ENCODE measurements at regions not wholly inside any gene's neighbourhood (a gene's known extent, or its start where the extent isn't known, plus 50 kb on each side); places are given as distances from the start of the nearest gene placed in this dataset.
A peak's percentile ranks its signal among the peaks of the same experiment; 100 is the strongest.
"Not testable (repeated sequence)": the region's sequence is repeated elsewhere in the genome, so short reads cannot be mapped to it uniquely, and the experiment has no call there.

DNA sequence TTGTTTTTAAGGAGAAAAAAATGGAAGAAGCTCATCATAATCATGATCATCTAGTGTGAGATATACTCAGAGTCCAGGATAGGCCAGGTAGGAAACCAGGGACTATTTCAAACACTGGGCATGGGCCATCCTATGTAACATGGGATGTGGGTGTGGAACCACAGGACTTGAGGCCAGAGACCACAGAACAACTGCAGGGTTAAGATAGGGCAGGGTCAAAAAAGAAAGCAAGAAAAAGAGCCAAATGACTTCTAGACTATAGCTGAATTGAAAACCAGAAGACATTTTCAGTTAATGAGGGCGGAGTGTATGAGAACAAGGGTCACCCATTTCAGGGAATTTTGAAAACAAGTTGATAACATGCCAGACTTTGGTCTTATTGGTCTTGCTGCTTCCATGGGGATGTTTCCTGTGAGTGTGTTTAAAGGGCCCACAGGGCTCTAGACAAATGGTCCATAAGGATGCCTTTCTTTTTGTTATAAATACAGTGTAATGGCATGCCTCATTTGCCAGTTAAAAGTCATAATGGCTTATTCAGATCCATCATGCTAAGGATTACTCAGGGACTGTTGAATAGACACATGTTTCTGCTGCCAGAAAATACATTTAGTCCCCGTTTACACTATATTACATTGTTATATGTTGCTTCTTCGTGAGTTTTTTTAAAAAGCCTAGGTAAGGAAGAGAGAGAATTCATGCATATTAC, 182.0 kb upstream of the C21orf91 start:
- no peak for DNase-seq
- ATAC-seq = peak in 2 of 8 donors; percentile 16 to 43
- Histone ChIP-seq H3K9me3 (peaks cover 0 to 9% (median 0%) of the 10 kb centered on the region in 11 donors), H3K27me3 (no peaks in the 10 kb centered on the region), H3K4me3 (no peak overlapping the region), H3K27ac (no peak overlapping the region), H3K4me1 (peaks cover 0 to 9% (median 0%) of the 10 kb centered on the region in 9 donors), H3K36me3 (no peaks in the 10 kb centered on the region)
- TF ChIP-seq, protein P1, sequence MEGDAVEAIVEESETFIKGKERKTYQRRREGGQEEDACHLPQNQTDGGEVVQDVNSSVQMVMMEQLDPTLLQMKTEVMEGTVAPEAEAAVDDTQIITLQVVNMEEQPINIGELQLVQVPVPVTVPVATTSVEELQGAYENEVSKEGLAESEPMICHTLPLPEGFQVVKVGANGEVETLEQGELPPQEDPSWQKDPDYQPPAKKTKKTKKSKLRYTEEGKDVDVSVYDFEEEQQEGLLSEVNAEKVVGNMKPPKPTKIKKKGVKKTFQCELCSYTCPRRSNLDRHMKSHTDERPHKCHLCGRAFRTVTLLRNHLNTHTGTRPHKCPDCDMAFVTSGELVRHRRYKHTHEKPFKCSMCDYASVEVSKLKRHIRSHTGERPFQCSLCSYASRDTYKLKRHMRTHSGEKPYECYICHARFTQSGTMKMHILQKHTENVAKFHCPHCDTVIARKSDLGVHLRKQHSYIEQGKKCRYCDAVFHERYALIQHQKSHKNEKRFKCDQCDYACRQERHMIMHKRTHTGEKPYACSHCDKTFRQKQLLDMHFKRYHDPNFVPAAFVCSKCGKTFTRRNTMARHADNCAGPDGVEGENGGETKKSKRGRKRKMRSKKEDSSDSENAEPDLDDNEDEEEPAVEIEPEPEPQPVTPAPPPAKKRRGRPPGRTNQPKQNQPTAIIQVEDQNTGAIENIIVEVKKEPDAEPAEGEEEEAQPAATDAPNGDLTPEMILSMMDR (IDR thresholded peaks at IDR 0.05) = no peak
- WGBS, 2 donors = 66 to 80% methylated on average over 3 of the region's 3 CpGs
- intact Hi-C loops (cut with DNase I) = no loop called here

DNA sequence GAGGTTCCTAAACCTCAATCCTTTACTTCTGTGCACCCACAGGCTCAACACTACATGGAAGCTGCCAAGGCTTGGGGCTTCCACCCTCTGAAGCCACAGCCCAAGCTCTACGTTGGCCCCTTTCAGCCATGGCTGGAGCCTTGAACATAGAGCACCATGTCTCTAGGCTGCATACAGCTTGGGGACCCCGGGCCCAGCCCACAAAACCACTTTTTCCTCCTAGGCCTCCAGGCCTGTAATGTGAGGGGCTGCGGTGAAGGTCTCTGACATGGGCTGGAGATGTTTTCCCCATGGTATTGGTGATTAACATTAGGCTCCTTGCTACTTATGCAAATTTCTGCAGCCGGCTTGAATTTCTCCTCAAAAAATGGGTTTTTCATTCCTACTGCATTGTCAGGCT, 179.4 kb upstream of the C21orf91 start:
- H3K27me3 ChIP-seq; H3K36me3 ChIP-seq; H3K4me3 ChIP-seq; intact Hi-C loops (cut with DNase I); ATAC-seq; DNase-seq; H3K4me1 ChIP-seq; H3K9me3 ChIP-seq; H3K27ac ChIP-seq: not testable (repeated sequence)
- WGBS, 2 donors = 88 to 89% methylated on average over 4 of the region's 4 CpGs

DNA sequence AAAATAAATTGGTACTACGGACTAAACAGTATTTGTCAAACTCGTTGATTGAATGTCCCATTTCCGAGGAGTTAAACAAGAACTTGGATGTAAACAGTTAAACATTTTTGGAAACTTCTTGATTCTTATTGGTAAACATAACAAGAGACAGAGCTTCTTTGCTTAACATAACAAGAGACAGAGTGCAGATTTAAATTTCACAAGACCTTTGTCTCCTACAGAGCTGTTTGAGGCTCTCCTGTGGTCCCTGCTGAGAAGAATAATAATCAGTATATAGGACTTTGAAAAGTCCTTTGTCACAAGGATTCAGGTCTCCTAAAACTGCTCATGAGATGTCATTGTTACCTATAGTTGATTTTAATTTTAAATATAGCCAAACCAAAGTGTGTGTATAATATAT, 170.6 kb upstream of the C21orf91 start:
- ATAC-seq (no peak), DNase-seq (no peak)
- TF ChIP-seq, protein P1 (IDR thresholded peaks at IDR 0.05) = no peak
- H3K36me3 ChIP-seq = no peaks in the 10 kb centered on the region
- H3K27me3 ChIP-seq = no peaks in the 10 kb centered on the region
- H3K9me3 ChIP-seq = peaks cover 0 to 23% (median 6%) of the 10 kb centered on the region in 11 donors
- 71 to 79% methylated on average over 3 of the region's 3 CpGs for WGBS, 2 donors
- H3K27ac ChIP-seq = no peak overlapping the region
- no peaks in the 10 kb centered on the region for H3K4me1 ChIP-seq
- no peak overlapping the region for H3K4me3 ChIP-seq
- intact Hi-C loops (cut with DNase I) = no loop called here

DNA sequence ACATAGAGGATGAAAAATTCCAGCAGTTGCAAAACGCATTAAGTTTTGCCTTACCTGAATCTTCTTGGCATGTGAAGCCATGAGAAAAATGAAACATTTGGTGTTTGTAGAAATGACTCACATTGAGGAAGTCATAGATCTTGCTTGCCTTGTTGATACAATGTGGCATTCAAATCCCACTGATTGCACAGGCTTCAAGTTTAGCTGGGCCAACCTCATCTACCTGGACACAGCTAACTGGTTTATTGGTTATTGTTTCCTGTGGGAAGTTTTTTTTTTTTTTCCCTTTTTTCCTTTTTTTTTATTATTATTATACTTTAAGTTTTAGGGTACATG, 168.9 kb upstream of the C21orf91 start:
- H3K27me3 ChIP-seq = no peaks in the 10 kb centered on the region
- intact Hi-C loops (cut with DNase I) = no loop called here
- WGBS, 2 donors = 75 to 76% methylated on average over 1 of the region's 1 CpG
- H3K27ac ChIP-seq = no peak overlapping the region
- DNase-seq = no peak
- H3K9me3 ChIP-seq = peaks cover 0 to 21% (median 6%) of the 10 kb centered on the region in 11 donors
- no peak for ATAC-seq
- H3K4me1 ChIP-seq = no peaks in the 10 kb centered on the region
- no peak overlapping the region for H3K4me3 ChIP-seq
- H3K36me3 ChIP-seq = no peaks in the 10 kb centered on the region
- TF ChIP-seq, protein P1 (IDR thresholded peaks at IDR 0.05) = no peak

DNA sequence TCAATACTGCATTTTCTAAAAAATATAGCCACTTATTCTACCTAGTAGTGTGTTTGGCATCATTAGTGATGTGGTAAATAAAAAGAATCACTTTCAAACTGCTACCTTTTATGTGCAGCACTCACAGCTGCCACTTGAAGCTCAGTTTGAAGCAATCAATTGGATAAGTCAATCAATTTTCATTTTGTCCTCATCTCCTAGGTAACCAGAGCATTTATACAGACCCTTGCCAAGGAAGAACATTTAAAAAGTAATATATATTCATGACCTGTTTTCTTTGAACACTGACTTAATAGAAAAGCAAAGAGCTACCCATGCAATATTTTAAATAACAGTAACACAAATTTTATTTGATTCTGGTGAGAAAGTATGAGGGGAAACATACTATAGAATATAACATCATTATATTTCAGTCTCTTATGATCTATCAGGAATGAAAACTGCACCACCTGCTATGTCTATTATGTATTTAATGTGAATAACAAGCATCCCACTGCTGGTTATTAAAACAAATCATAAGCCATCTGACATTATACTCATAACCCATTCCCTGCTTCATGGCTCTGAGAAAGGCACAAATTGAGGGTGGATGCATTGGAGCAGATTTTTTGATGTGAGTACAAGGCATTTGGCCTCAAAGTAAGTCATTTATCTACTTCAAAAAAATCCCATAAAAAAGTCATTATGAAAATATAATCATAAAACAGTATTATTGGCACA, 168.4 kb upstream of the C21orf91 start:
- no peak for DNase-seq
- H3K36me3 ChIP-seq = no peaks in the 10 kb centered on the region
- no peak overlapping the region for H3K4me3 ChIP-seq
- no peaks in the 10 kb centered on the region for H3K4me1 ChIP-seq
- H3K27ac ChIP-seq = no peak overlapping the region
- no peaks in the 10 kb centered on the region for H3K27me3 ChIP-seq
- TF ChIP-seq, protein P1 (IDR thresholded peaks at IDR 0.05) = no peak
- intact Hi-C loops (cut with DNase I) = no loop called here
- H3K9me3 ChIP-seq = peaks cover 0 to 17% (median 6%) of the 10 kb centered on the region in 11 donors
- ATAC-seq = no peak
